SK-N-SH (cell line): ENCODE measurements at regions not wholly inside any gene's neighbourhood (a gene's known extent, or its start where the extent isn't known, plus 50 kb on each side); places are given as distances from the start of the nearest gene placed in this dataset.

Experiments
- CTCF ChIA-PET: fragments of 300-600, 350-600 bp; formaldehyde crosslinking; extraction: SDS; loops from one replicate; lab custom pipeline; 2021; lab: Yijun Ruan, JAX
- POLR2A ChIA-PET: fragments of 350-600 bp; sonication (Branson Sonifier 250); formaldehyde crosslinking; extraction: SDS; loops from one replicate; lab custom pipeline; 2020; ENCODE audit warnings: antibody characterized with exemption, inconsistent platforms; lab: Yijun Ruan, JAX
- DNase-seq: peaks from one replicate; pipeline ENCODE4 v3.0.0; 2012
- H2AFZ ChIP-seq: fragments of 200-600 bp; sonication (generic); 2 replicates; pipeline ENCODE4 v1.8.1; 2016; ENCODE audit warnings: antibody characterized with exemption, mild to moderate bottlenecking, low read depth
- H3F3A ChIP-seq: fragments of 200-600 bp; sonication (generic); replicated peaks from 2 replicates; pipeline ENCODE3; 2016; ENCODE audit warnings: antibody characterized with exemption, mild to moderate bottlenecking; ENCODE audit not compliant: insufficient read depth
- H3K27ac ChIP-seq, 2 experiments: fragments of 200-500 bp in 1 of 2; fragments of 200-600 bp in 1 of 2; sonication (Bioruptor generic) in 1 of 2; sonication (generic), shearing (Covaris generic) in 1 of 2; 2 replicates each; pipeline versions ENCODE4 v1.5.1 to v1.6.1; 2014 to 2016; ENCODE audit warnings: low read depth in 2 of 2, inconsistent platforms in 1 of 2, low read length in 1 of 2, mild to moderate bottlenecking in 1 of 2, mixed read lengths in 1 of 2
- H3K27me3 ChIP-seq: fragments of 200-600 bp; sonication (generic), shearing (Covaris generic); 2 replicates; pipeline ENCODE4 v1.6.1; 2016; ENCODE audit warnings: mixed run types; ENCODE audit not compliant: insufficient read depth
- H3K36me3 ChIP-seq, 2 experiments: fragments of 200-500 bp in 1 of 2; fragments of 200-600 bp in 1 of 2; sonication (Bioruptor generic) in 1 of 2; sonication (generic) in 1 of 2; replicated peaks in 1 of 2; 2 replicates each; pipeline versions ENCODE3 to v1.5.1; 2014 to 2016; ENCODE audit warnings: low read length in 1 of 2, mild to moderate bottlenecking in 1 of 2; ENCODE audit not compliant: insufficient read depth in 2 of 2, control insufficient read depth in 1 of 2
- H3K4me1 ChIP-seq, 2 experiments: fragments of 200-500 bp in 1 of 2; fragments of 200-600 bp in 1 of 2; sonication (Bioruptor generic) in 1 of 2; sonication (generic), shearing (Covaris generic) in 1 of 2; 2 replicates each; pipeline versions ENCODE4 v1.5.1 to v1.6.1; 2014 to 2016; ENCODE audit warnings: low read depth in 1 of 2, low read length in 1 of 2, mixed run types in 1 of 2; ENCODE audit not compliant: insufficient read depth in 2 of 2, control insufficient read depth in 1 of 2
- H3K4me2 ChIP-seq: fragments of 200-600 bp; sonication (generic), shearing (Covaris generic); 2 replicates; pipeline ENCODE4 v1.6.1; 2017; ENCODE audit warnings: mixed run types
- H3K4me3 ChIP-seq, 2 experiments: fragments of 200-500 bp in 1 of 2; fragments of 200-600 bp in 1 of 2; sonication (Bioruptor generic) in 1 of 2; sonication (generic), shearing (Covaris generic) in 1 of 2; 2 replicates each; pipeline versions ENCODE4 v1.5.1 to v1.8.1; 2014 to 2016; ENCODE audit warnings: low read depth in 2 of 2, inconsistent platforms in 1 of 2, low read length in 1 of 2, mild to moderate bottlenecking in 1 of 2, mixed read lengths in 1 of 2, moderate library complexity in 1 of 2
- H3K79me2 ChIP-seq: fragments of 200-600 bp; sonication (generic); 2 replicates; pipeline ENCODE4 v1.8.1; 2017; ENCODE audit warnings: mild to moderate bottlenecking; ENCODE audit not compliant: insufficient read depth
- H3K9ac ChIP-seq: fragments of 200-600 bp; sonication (generic); 2 replicates; pipeline ENCODE4 v1.6.1; 2017; ENCODE audit warnings: mixed run types
- H3K9me2 ChIP-seq: fragments of 200-600 bp; sonication (generic); 2 replicates; pipeline ENCODE4 v1.6.1; 2017; ENCODE audit warnings: mixed run types
- H3K9me3 ChIP-seq: fragments of 200-600 bp; sonication (generic); 2 replicates; pipeline ENCODE4 v1.6.1; 2017; ENCODE audit warnings: mixed run types, mild to moderate bottlenecking, moderate library complexity
- H4K20me1 ChIP-seq: fragments of 200-600 bp; sonication (generic); 2 replicates; pipeline ENCODE4 v1.6.1; 2017; ENCODE audit warnings: mild to moderate bottlenecking, mixed run types; ENCODE audit not compliant: insufficient read depth
- ELF1 ChIP-seq: IDR thresholded peaks from 2 replicates; pipeline ENCODE4 v1.4.0; 2012
- EP300 ChIP-seq, 2 experiments: IDR thresholded peaks; 2 replicates each; pipeline versions ENCODE4 v1.4.0 to v1.6.1; 2012; ENCODE audit warnings: borderline replicate concordance in 1 of 2, low read depth in 1 of 2, low read length in 1 of 2
- FOSL2 ChIP-seq: IDR thresholded peaks from 2 replicates; pipeline ENCODE4 v1.4.0; 2012; ENCODE audit warnings: low read depth, mild to moderate bottlenecking, moderate library complexity, borderline replicate concordance
- MEF2A ChIP-seq: IDR thresholded peaks from 2 replicates; pipeline ENCODE4 v1.4.0; 2012; ENCODE audit warnings: low read depth, borderline replicate concordance
- NFIC ChIP-seq: IDR thresholded peaks from 2 replicates; pipeline ENCODE4 v1.4.0; 2012; ENCODE audit warnings: borderline replicate concordance
- NRF1 ChIP-seq: IDR thresholded peaks from 2 replicates; pipeline ENCODE4 v1.6.1; 2012; ENCODE audit warnings: low read depth, mild to moderate bottlenecking, low read length
- RAD21 ChIP-seq: IDR thresholded peaks from 2 replicates; pipeline ENCODE4 v1.6.1; 2012; ENCODE audit warnings: mild to moderate bottlenecking, low read length
- TCF12 ChIP-seq: IDR thresholded peaks from 2 replicates; pipeline ENCODE4 v1.4.0; 2012
- YY1 ChIP-seq: IDR thresholded peaks from 2 replicates; pipeline ENCODE4 v1.4.0; 2012; ENCODE audit warnings: low read depth, mild to moderate bottlenecking
- WGBS: methylation state at CpG from one replicate; pipeline ENCODE4 v1.1.6; 2017; ENCODE audit warnings: low lambda C conversion rate; 5-methylcytosine and 5-hydroxymethylcytosine counted together
- TF ChIP-seq, protein P1 (sequence below): IDR thresholded peaks from 2 replicates; pipeline ENCODE4 v1.6.1; 2012; ENCODE audit warnings: mild to moderate bottlenecking, low read depth, low read length, moderate library complexity
- TF ChIP-seq, protein P2 (sequence below): fragments of 200-600 bp; sonication (generic); IDR thresholded peaks from 2 replicates; pipeline ENCODE4 v1.6.1; 2017; ENCODE audit warnings: antibody characterized with exemption, mild to moderate bottlenecking, moderate library complexity
- TF ChIP-seq, protein P3 (sequence below): fragments of 150-350 bp; IDR thresholded peaks from 2 replicates; pipeline ENCODE4 v1.6.1; 2016; ENCODE audit warnings: mild to moderate bottlenecking, low read depth, low read length

DNA sequence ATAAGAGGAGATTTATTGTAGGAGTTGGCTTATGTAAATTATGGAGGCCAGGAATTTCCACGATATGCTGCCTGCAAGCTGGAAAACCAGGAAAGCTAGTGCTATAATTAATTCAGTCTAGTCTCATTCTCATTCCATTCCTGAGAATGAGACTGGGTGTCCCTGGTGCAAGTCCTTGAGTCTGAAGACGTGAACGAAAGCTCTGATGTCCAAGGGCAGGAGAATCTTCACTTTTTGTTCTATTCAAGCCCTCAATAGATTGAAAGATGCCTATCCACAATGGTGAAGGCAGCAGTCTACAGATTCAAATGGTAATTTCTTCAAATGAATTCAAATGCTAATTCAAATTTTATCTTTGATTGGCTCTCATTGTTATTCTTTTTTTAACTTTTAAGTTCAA is 851.1 kb upstream of the MGAT4C start:
- no peaks in the 10 kb centered on the region for H3K27me3 ChIP-seq
- no peak overlapping the region for H3K27ac ChIP-seq
- CTCF ChIA-PET: no interaction called here
- H2AFZ ChIP-seq: no peak overlapping the region
- H3K9ac ChIP-seq: no peak overlapping the region
- H3F3A ChIP-seq: no peaks in the 10 kb centered on the region
- no peaks in the 10 kb centered on the region for H3K79me2 ChIP-seq
- H3K9me2 ChIP-seq: no peaks in the 10 kb centered on the region
- no peaks in the 10 kb centered on the region for H3K9me3 ChIP-seq
- no peak overlapping the region for H3K4me3 ChIP-seq
- no peaks in the 10 kb centered on the region for H4K20me1 ChIP-seq
- POLR2A ChIA-PET: no interaction called here
- H3K36me3 ChIP-seq: no peaks in the 10 kb centered on the region
- H3K4me2 ChIP-seq: no peak overlapping the region
- TF ChIP-seq NFIC: no peak
- TF ChIP-seq, protein P1, sequence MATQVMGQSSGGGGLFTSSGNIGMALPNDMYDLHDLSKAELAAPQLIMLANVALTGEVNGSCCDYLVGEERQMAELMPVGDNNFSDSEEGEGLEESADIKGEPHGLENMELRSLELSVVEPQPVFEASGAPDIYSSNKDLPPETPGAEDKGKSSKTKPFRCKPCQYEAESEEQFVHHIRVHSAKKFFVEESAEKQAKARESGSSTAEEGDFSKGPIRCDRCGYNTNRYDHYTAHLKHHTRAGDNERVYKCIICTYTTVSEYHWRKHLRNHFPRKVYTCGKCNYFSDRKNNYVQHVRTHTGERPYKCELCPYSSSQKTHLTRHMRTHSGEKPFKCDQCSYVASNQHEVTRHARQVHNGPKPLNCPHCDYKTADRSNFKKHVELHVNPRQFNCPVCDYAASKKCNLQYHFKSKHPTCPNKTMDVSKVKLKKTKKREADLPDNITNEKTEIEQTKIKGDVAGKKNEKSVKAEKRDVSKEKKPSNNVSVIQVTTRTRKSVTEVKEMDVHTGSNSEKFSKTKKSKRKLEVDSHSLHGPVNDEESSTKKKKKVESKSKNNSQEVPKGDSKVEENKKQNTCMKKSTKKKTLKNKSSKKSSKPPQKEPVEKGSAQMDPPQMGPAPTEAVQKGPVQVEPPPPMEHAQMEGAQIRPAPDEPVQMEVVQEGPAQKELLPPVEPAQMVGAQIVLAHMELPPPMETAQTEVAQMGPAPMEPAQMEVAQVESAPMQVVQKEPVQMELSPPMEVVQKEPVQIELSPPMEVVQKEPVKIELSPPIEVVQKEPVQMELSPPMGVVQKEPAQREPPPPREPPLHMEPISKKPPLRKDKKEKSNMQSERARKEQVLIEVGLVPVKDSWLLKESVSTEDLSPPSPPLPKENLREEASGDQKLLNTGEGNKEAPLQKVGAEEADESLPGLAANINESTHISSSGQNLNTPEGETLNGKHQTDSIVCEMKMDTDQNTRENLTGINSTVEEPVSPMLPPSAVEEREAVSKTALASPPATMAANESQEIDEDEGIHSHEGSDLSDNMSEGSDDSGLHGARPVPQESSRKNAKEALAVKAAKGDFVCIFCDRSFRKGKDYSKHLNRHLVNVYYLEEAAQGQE: no peak
- TF ChIP-seq, protein P2, sequence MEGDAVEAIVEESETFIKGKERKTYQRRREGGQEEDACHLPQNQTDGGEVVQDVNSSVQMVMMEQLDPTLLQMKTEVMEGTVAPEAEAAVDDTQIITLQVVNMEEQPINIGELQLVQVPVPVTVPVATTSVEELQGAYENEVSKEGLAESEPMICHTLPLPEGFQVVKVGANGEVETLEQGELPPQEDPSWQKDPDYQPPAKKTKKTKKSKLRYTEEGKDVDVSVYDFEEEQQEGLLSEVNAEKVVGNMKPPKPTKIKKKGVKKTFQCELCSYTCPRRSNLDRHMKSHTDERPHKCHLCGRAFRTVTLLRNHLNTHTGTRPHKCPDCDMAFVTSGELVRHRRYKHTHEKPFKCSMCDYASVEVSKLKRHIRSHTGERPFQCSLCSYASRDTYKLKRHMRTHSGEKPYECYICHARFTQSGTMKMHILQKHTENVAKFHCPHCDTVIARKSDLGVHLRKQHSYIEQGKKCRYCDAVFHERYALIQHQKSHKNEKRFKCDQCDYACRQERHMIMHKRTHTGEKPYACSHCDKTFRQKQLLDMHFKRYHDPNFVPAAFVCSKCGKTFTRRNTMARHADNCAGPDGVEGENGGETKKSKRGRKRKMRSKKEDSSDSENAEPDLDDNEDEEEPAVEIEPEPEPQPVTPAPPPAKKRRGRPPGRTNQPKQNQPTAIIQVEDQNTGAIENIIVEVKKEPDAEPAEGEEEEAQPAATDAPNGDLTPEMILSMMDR: no peak
- TF ChIP-seq YY1: no peak
- TF ChIP-seq ELF1: no peak
- 81% methylated on average over 3 of the region's 3 CpGs for WGBS
- no peak for DNase-seq
- H3K4me1 ChIP-seq: no peaks in the 10 kb centered on the region

DNA sequence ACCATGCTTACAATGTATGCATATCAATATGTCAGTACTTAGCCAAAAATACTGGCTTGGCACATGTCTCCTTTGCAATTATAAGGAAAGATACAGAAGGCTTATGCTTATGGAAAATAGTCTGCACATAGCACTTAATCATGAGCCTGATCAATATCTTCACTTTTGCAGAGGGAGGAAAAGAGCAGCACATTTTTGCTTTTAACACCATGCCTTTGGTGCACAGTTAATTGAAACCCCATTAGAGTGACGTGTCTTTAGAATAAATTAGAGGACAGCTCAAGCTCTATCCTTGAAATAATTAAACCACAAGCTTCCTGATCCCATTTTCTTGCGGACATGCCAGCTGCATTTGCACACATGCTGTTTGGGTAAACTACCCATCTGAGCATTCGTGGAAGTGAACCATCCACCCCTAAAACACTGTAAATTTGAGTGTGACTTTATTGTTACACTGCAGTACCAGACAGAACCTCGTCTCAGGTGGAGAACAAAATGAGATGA is 839.9 kb upstream of the MGAT4C start:
- H3F3A ChIP-seq: no peaks in the 10 kb centered on the region
- TF ChIP-seq, protein P3, sequence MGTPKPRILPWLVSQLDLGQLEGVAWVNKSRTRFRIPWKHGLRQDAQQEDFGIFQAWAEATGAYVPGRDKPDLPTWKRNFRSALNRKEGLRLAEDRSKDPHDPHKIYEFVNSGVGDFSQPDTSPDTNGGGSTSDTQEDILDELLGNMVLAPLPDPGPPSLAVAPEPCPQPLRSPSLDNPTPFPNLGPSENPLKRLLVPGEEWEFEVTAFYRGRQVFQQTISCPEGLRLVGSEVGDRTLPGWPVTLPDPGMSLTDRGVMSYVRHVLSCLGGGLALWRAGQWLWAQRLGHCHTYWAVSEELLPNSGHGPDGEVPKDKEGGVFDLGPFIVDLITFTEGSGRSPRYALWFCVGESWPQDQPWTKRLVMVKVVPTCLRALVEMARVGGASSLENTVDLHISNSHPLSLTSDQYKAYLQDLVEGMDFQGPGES: no peak
- TF ChIP-seq RAD21 (no peak), FOSL2 (no peak), MEF2A (no peak), TCF12 (no peak), NRF1 (no peak), EP300 (IDR thresholded peaks at IDR 0.05; ENCODE audit: borderline replicate concordance in 1 of 2, low read depth in 1 of 2, low read length in 1 of 2) (no peak)
- CTCF ChIA-PET: no interaction called here
- no peaks in the 10 kb centered on the region for H3K9me2 ChIP-seq
- POLR2A ChIA-PET: no interaction called here
- no peaks in the 10 kb centered on the region for H3K27me3 ChIP-seq
- 87% methylated on average over 4 of the region's 4 CpGs for WGBS
- no peaks in the 10 kb centered on the region for H3K4me1 ChIP-seq
- no peaks in the 10 kb centered on the region for H3K79me2 ChIP-seq
- H3K4me3 ChIP-seq: no peak overlapping the region
- H3K27ac ChIP-seq: no peak overlapping the region
- H3K36me3 ChIP-seq: no peaks in the 10 kb centered on the region
- no peaks in the 10 kb centered on the region for H3K9me3 ChIP-seq
- DNase-seq: no peak
- H4K20me1 ChIP-seq: no peaks in the 10 kb centered on the region
- no peak overlapping the region for H3K9ac ChIP-seq
- H3K4me2 ChIP-seq: no peak overlapping the region
- no peak overlapping the region for H2AFZ ChIP-seq
